ENCODE measurements at regions not wholly inside any gene's neighbourhood (a gene's known extent, or its start where the extent isn't known, plus 50 kb on each side); places are given as distances from the start of the nearest gene placed in this dataset.
"Not testable (repeated sequence)": the region's sequence is repeated elsewhere in the genome, so short reads cannot be mapped to it uniquely, and the experiment has no call there.

DNA sequence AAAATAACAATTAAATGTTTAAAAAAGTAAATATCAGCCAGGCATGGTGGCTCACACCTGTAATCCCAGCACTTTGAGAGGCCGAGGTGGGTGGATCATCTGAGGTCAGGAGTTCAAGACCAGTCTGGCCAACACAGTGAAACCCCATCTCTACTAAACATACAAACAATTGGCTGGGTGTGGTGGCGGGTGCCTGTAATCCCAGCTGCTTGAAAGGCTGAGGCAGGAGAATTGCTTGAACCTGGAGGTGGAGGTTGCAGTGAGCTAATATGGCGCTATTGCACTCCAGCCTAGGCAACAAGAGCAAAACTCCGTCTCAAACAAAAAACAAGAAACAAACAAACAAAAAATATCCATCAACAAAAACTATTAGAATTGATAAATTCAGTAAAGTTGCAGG, 77.5 kb downstream of the SNX5 start:
- not testable (repeated sequence) for H3K4me3 ChIP-seq (ENCODE audit: low read depth, low read length)

DNA sequence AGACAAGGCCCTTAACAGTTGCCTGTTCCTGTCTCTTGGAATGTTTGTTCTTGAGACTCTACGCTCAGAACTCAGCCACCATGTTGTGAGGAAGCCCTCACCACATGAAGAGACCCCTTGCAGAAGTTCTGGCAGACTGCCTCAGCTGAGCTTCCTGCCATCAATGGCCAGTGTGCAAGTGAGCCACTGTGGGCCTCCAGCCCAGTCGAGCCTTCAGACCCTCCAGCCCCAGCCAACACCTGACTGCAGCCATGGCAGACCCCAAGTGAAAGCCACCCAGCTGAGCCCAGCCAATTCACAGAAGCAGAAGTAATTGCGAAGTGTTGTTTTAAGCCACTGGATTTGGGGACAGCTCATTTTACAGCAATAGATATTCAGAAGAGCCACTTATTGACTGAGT, 78.3 kb downstream of the SNX5 start:
- no peak overlapping the region for H3K4me3 ChIP-seq (ENCODE audit: low read depth, low read length)
- TF ChIP-seq, protein P1, sequence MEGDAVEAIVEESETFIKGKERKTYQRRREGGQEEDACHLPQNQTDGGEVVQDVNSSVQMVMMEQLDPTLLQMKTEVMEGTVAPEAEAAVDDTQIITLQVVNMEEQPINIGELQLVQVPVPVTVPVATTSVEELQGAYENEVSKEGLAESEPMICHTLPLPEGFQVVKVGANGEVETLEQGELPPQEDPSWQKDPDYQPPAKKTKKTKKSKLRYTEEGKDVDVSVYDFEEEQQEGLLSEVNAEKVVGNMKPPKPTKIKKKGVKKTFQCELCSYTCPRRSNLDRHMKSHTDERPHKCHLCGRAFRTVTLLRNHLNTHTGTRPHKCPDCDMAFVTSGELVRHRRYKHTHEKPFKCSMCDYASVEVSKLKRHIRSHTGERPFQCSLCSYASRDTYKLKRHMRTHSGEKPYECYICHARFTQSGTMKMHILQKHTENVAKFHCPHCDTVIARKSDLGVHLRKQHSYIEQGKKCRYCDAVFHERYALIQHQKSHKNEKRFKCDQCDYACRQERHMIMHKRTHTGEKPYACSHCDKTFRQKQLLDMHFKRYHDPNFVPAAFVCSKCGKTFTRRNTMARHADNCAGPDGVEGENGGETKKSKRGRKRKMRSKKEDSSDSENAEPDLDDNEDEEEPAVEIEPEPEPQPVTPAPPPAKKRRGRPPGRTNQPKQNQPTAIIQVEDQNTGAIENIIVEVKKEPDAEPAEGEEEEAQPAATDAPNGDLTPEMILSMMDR (IDR thresholded peaks at IDR 0.05; ENCODE audit: low read depth, low read length): no peak

DNA sequence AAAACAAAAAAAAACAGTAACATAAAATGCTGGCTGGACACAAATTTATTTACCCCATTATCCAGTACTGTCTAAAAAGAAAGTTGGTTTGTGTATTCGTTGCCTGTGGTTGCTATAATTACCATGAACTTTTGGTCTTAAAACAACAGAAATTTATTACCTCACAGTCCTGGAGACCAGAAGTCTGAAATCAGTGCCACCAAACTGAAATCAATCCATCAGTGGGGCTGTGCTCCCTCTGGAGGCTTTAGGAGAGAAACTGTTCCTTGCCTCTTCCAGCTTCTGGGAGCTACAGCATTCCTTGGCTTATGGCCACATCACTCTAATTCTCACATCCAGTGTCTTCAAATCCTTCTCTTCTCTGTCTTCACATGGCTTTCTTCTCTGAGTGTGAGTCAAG, 79.4 kb downstream of the SNX5 start:
- TF ChIP-seq, protein P1 (IDR thresholded peaks at IDR 0.05; ENCODE audit: low read depth, low read length): no peak

DNA sequence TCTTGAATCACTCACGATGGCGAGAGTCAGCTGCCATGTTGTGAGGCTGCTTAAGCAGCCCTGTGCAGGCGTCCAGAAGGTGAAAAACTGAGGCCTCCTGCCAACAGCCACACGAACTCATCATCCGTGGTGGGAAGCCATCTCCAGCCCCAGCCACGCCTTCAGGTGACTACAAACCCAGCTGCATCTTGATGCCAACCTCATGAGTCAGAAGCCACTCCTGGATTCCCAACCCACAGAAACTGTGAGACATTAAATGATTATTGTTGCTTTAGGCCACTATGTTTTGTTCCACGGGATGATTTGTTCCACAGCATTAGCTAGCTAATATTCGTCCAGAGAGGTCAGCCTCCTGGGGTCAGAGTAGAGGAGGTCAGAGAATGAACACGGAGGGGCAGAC, 80.5 kb downstream of the SNX5 start:
- TF ChIP-seq, protein P1 (IDR thresholded peaks at IDR 0.05; ENCODE audit: low read depth, low read length): no peak
- no peak overlapping the region for H3K4me3 ChIP-seq (ENCODE audit: low read depth, low read length)

More for the DNA sequence above, 79.4 kb downstream of the SNX5 start:
- H3K4me3 ChIP-seq (ENCODE audit: low read depth, low read length): no peak overlapping the region

DNA sequence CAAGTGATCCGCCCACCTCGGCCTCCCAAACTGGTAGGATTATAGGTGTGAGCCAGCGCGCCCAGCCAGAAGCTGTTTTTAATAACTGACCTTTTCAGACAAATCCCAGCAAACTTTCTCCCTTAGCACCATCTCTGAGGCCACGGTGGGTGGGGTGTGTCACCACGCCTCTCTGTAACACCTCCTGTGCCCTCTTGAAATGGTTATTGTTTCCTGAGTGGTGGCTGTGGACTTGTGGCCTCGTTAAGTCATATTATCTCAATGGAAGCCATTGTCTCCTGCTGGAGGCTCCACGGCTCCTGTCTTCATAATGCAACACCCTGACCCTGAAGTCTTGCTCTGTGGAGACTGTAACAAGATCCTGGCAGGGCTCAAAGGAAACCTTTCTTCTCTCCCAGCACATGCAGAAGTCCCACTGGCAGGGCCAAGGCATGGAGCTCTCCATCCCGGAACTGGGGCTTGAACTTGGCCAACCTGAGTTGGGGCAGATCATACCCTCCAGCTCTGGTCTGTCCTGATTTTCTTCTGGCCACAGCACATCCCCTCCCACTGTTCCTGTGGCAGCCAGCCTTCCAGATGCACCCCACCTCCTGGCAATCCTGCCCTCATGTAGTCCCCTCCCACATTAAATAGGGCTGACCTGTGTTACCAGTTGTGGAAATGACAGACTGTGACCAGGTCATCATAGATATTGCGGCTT, 81.1 kb downstream of the SNX5 start:
- TF ChIP-seq, protein P1 (IDR thresholded peaks at IDR 0.05; ENCODE audit: low read depth, low read length): no peak
- no peak overlapping the region for H3K4me3 ChIP-seq (ENCODE audit: low read depth, low read length)

DNA sequence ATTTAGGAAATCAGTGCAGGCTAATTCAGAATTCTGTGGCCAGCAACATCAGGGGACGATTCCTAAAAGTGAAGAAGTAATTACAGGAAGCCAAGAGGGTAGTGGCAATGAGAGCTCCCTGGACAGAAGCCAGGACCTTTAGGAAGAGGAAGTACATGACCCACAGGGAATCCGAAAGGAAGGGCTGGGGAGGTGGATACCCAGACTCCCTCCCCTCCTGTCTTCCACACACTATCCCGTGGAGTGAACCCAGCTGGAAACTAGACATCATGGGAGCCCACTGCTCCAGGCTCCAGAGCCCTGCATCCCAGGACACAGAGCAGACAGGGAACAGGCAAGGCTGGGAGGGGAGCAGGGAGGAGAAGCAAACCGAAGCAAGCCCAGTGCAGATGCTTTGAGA, 83.0 kb downstream of the SNX5 start:
- TF ChIP-seq, protein P1 (IDR thresholded peaks at IDR 0.05; ENCODE audit: low read depth, low read length): no peak
- no peak overlapping the region for H3K4me3 ChIP-seq (ENCODE audit: low read depth, low read length)

DNA sequence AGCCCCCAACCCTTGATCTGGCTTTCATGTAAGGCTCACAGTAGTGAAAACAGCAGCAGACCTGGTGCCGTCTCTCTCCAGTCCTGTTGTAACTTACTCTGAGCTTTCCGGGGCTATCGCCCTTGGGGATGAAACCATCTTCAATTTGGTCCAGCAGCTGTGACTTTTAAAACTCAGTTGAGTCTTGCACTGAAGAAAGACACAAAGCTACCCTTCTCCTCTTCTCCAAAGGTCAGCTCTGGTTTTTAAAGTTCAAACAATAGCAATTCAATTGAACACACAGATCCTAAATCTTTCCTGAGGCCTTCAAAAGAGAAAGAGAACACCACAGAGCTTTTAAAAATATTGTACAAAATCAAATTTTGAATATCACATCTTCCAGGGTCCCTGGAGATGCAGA, 83.5 kb downstream of the SNX5 start:
- TF ChIP-seq, protein P1 (IDR thresholded peaks at IDR 0.05; ENCODE audit: low read depth, low read length): no peak
- H3K4me3 ChIP-seq (ENCODE audit: low read depth, low read length): no peak overlapping the region
